Neural cell (in vitro differentiated cells): ENCODE measurements at regions not wholly inside any gene's neighbourhood (a gene's known extent, or its start where the extent isn't known, plus 50 kb on each side); places are given as distances from the start of the nearest gene placed in this dataset.
"Not testable (repeated sequence)": the region's sequence is repeated elsewhere in the genome, so short reads cannot be mapped to it uniquely, and the experiment has no call there.

Source experiments
- CTCF ChIP-seq: fragments of 450-650 bp; IDR thresholded peaks from 2 replicates; pipeline ENCODE4 v1.5.1; 2014; ENCODE audit warnings: antibody characterized with exemption, mild to moderate bottlenecking, moderate library complexity; ENCODE audit not compliant: poor library complexity, severe bottlenecking
- EP300 ChIP-seq: fragments of 450-650 bp; conservative IDR thresholded peaks from 2 replicates; pipeline ENCODE4 v1.6.1; 2014; ENCODE audit warnings: antibody characterized with exemption, mild to moderate bottlenecking, moderate library complexity; ENCODE audit not compliant: poor library complexity, severe bottlenecking
- EZH2 ChIP-seq: fragments of 200-600, 300-800 bp; shearing (Covaris generic), sonication (generic); IDR thresholded peaks from 2 replicates; pipeline ENCODE4 v1.6.1; 2014; ENCODE audit warnings: antibody characterized with exemption, low read length, borderline replicate concordance, mild to moderate bottlenecking; ENCODE audit not compliant: insufficient read depth, poor library complexity, severe bottlenecking
- MXI1 ChIP-seq: fragments of 450-650 bp; conservative IDR thresholded peaks from 2 replicates; pipeline ENCODE4 v1.6.1; 2014; ENCODE audit warnings: antibody characterized with exemption, mild to moderate bottlenecking; ENCODE audit not compliant: poor library complexity, severe bottlenecking
- POLR2AphosphoS5 ChIP-seq: IDR thresholded peaks from 2 replicates; pipeline ENCODE4 v1.6.1; 2012
- RAD21 ChIP-seq: fragments of 450-650 bp; conservative IDR thresholded peaks from 2 replicates; pipeline ENCODE4 v1.6.1; 2014; ENCODE audit warnings: antibody characterized with exemption, mild to moderate bottlenecking, moderate library complexity
- REST ChIP-seq: IDR thresholded peaks from 2 replicates; pipeline ENCODE4 v1.6.1; 2012; ENCODE audit warnings: borderline replicate concordance
- TAF1 ChIP-seq: IDR thresholded peaks from 2 replicates; pipeline ENCODE4 v1.6.1; 2012; ENCODE audit warnings: low read depth

- not testable (repeated sequence) for TF ChIP-seq RAD21, CTCF, EZH2, MXI1, REST, TAF1, EP300, POLR2AphosphoS5
These were observed 435.6 kb downstream of the RWDD3 start for GRCh38 chr1:95669638-95670037.
